ENCODE measurements at regions not wholly inside any gene's neighbourhood (a gene's known extent, or its start where the extent isn't known, plus 50 kb on each side); places are given as distances from the start of the nearest gene placed in this dataset.
A peak's percentile ranks its signal among the peaks of the same experiment; 100 is the strongest.

GRCh38 chr1:148363439-148363810 is 119.7 kb downstream of the PPIAL4G start:
- Histone ChIP-seq H3K4me2 (no peak overlapping the region), H3K4me1 (peaks cover 3% of the 10 kb centered on the region), H3K9me3 (ENCODE audit: low read depth) (no peaks in the 10 kb centered on the region), H3F3A (ENCODE audit: low read depth) (no peaks in the 10 kb centered on the region), H3K9ac (no peak overlapping the region), H2AFZ (replicated peaks) (no peak overlapping the region), H3K79me2 (ENCODE audit: low read depth) (no peaks in the 10 kb centered on the region), H3K27ac (no peak overlapping the region), H3K27me3 (peaks cover 48% of the 10 kb centered on the region), H3K36me3 (no peaks in the 10 kb centered on the region), H4K20me1 (ENCODE audit: low read depth) (no peaks in the 10 kb centered on the region), H3K4me3 (no peak overlapping the region)
- Mint-ChIP-seq H3K27me3 (ENCODE audit: insufficient read depth, low read depth) (peaks cover 26% of the 10 kb centered on the region), H3K4me1 (peaks cover 11% of the 10 kb centered on the region), H3K36me3 (peaks cover 3% of the 10 kb centered on the region), H3K4me3 (no peak overlapping the region), H3K27ac (no peak overlapping the region), H3K9me3 (peaks cover 2% of the 10 kb centered on the region)
- TF ChIP-seq EZH2phosphoT487 (IDR thresholded peaks at IDR 0.05), result no peak
- no peak for TF ChIP-seq CTCF (IDR thresholded peaks at IDR 0.05)
- TF ChIP-seq EZH2 (IDR thresholded peaks at IDR 0.05), result no peak
- DNase-seq (ENCODE audit: low spot score), result no peak

GRCh38 chr1:148362626-148363438 is 120.3 kb downstream of the PPIAL4G start:
- Histone ChIP-seq H3K4me2 (peak overlapping the region; percentile 73), H3F3A (ENCODE audit: low read depth) (no peaks in the 10 kb centered on the region), H3K79me2 (ENCODE audit: low read depth) (no peaks in the 10 kb centered on the region), H3K9me3 (ENCODE audit: low read depth) (no peaks in the 10 kb centered on the region), H2AFZ (replicated peaks) (peak overlapping the region; percentile 89), H3K4me3 (peak overlapping the region; percentile 41), H3K27me3 (peaks cover 54% of the 10 kb centered on the region), H3K9ac (no peak overlapping the region), H4K20me1 (ENCODE audit: low read depth) (no peaks in the 10 kb centered on the region), H3K36me3 (no peaks in the 10 kb centered on the region), H3K4me1 (peaks cover 3% of the 10 kb centered on the region), H3K27ac (no peak overlapping the region)
- peaks cover 11% of the 10 kb centered on the region for H3K4me1 Mint-ChIP-seq
- peak; percentile 50 for DNase-seq (ENCODE audit: low spot score)
- peak overlapping the region; percentile 68 for H3K4me3 Mint-ChIP-seq
- H3K36me3 Mint-ChIP-seq, result peaks cover 3% of the 10 kb centered on the region
- no peak for TF ChIP-seq EZH2 (IDR thresholded peaks at IDR 0.05)
- no peak for TF ChIP-seq CTCF (IDR thresholded peaks at IDR 0.05)
- no peak for TF ChIP-seq EZH2phosphoT487 (IDR thresholded peaks at IDR 0.05)
- H3K27ac Mint-ChIP-seq, result no peak overlapping the region
- peaks cover 4% of the 10 kb centered on the region for H3K9me3 Mint-ChIP-seq
- peaks cover 26% of the 10 kb centered on the region for H3K27me3 Mint-ChIP-seq (ENCODE audit: insufficient read depth, low read depth)

- Histone ChIP-seq H3K27ac (no peak overlapping the region), H3K27me3 (peaks cover 55% of the 10 kb centered on the region), H3K4me1 (peaks cover 3% of the 10 kb centered on the region), H3K36me3 (no peaks in the 10 kb centered on the region), H3K9me3 (ENCODE audit: low read depth) (no peaks in the 10 kb centered on the region), H3F3A (ENCODE audit: low read depth) (no peaks in the 10 kb centered on the region), H2AFZ (replicated peaks) (no peak overlapping the region), H3K4me3 (peak overlapping the region; percentile 41), H3K9ac (no peak overlapping the region), H3K4me2 (peak overlapping the region; percentile 73), H4K20me1 (ENCODE audit: low read depth) (no peaks in the 10 kb centered on the region), H3K79me2 (ENCODE audit: low read depth) (no peaks in the 10 kb centered on the region)
- no peak overlapping the region for H3K27ac Mint-ChIP-seq
- H3K4me1 Mint-ChIP-seq, result peaks cover 11% of the 10 kb centered on the region
- peak overlapping the region; percentile 68 for H3K4me3 Mint-ChIP-seq
- TF ChIP-seq EZH2 (IDR thresholded peaks at IDR 0.05) (no peak), CTCF (IDR thresholded peaks at IDR 0.05) (peak; percentile 9), EZH2phosphoT487 (IDR thresholded peaks at IDR 0.05) (no peak)
- H3K36me3 Mint-ChIP-seq, result peaks cover 3% of the 10 kb centered on the region
- peaks cover 26% of the 10 kb centered on the region for H3K27me3 Mint-ChIP-seq (ENCODE audit: insufficient read depth, low read depth)
- peak; percentile 26 for DNase-seq (ENCODE audit: low spot score)
- H3K9me3 Mint-ChIP-seq, result peaks cover 2% of the 10 kb centered on the region
Measured at GRCh38 chr1:148362216-148362611, 120.9 kb downstream of the PPIAL4G start.

Data from neural progenitor cell (in vitro differentiated cells).